HG03521 (cell line): ENCODE measurements at regions not wholly inside any gene's neighbourhood (a gene's known extent, or its start where the extent isn't known, plus 50 kb on each side); places are given as distances from the start of the nearest gene placed in this dataset.
"Not testable (repeated sequence)": the region's sequence is repeated elsewhere in the genome, so short reads cannot be mapped to it uniquely, and the experiment has no call there.

Experiments used
- ATAC-seq: cut with Tn5 transposase; IDR thresholded peaks from one replicate; pipeline ENCODE4 v1.9.1; 2021; ENCODE audit warnings: mild to moderate bottlenecking, moderate library complexity; ENCODE audit not compliant: unreplicated experiment

DNA sequence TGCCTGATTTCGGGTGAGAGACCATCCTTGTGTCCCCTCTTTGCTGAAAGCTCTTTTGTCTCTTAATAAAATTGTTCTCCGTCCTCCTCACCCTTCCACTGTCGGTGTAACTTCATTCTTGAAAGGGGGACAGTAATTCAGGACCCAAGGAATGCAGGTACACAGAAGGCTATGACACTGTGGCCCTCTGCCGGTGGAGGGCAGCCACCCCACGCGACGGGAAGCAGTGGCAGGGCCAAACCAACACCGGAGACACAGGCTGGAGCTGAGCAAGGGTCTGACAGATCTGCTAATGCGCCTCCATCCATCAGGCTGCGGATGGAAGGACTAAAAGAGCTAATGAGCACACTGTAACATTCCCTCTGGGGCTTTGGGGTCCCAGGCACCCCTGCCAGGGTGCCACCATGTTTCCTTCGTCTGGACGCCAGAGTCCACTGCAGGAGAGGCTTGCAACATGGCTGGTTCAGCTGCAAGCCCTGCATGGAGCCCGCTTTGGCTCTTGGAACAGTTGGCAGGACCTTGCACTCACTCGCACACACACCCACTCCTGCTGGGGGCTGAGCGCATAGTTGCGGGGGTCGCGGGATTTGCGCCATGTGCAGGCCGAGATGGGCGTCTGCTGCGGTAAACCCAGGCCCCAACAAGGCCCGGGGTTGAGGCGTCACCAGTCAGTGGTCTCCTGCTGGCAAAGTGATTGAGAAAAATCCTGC lies 544.1 kb upstream of the CDH7 start:
- ATAC-seq = no peak

DNA sequence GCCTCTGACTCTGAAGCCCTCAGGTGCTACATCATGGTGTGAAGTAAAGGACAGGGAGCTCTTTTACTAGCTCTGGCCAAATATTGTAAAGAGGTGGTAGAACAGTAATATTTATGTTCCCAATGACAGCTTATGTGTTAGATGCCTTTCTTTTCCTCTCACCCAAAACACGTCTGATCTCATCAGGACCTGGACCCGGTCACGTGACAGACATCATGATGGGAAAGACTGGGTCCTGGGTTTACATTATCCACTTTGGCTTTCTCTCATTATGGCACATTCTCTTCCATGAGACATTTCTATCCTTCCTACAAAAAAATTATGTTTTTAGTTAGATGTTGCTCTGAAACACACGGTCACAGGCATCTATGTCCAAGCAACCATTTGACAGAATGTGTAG lies 548.7 kb upstream of the CDH7 start:
- no peak for ATAC-seq

DNA sequence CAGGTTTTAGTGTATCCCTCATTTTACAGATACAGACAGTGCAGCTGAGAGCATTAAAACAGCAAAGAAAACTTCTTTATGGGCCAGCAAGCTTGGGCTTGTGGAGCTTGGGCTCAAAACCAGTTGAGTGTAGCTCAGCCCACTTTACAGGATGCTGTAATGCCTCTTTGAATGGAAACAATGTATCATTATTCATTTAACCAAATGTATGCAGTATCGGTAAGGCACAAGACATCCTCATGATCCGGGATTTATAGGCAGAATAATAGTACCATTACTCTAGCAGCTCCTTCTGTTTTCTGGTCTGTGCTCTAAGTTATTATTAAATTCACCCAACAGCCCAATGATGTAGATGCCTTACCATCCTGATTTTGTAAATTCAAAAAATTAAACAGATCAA lies 575.1 kb upstream of the CDH7 start:
- no peak for ATAC-seq

DNA sequence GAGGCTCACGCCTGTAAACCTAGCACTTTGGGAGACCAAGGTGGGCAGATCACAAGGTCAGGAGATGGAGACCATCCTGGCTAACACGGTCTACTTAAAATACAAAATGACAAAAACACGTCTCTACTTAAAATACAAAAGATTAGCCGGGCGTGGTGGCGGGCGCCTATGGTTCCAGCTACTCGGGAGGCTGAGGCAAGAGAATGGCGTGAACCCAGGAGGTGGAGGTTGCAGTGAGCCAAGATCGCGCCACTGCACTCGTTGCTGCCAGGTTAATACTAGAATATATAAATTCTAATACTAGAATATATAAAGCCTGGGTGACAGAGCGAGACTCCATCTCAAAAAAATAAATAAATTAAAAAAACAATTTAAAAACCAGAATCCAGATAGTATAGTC lies 588.7 kb upstream of the CDH7 start:
- ATAC-seq = not testable (repeated sequence)

DNA sequence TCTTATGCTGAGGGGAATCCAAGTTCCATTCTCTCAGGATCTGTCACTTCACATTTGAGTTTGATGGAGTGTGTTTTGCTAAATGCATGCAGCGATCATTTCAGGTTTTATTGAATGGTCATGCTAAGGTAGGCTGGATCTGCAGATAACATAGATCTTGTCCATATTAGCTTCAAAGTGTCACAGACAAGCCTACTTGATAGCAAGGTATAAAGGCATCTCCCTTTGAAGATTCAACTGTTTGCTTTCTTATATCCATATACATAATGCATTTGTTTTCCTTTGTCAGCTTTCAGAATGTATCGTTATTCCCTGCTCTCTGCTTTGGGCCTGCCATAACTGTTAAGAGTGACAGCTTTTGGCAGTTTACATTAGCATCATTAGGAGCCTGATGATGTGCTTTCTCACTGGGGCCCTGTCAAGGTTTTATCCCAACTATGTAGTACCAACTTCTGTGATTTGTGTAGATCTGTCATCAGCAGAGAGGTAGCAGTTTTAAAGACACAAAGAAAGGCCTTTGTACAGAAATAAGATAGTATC lies 604.3 kb upstream of the CDH7 start:
- ATAC-seq = no peak

DNA sequence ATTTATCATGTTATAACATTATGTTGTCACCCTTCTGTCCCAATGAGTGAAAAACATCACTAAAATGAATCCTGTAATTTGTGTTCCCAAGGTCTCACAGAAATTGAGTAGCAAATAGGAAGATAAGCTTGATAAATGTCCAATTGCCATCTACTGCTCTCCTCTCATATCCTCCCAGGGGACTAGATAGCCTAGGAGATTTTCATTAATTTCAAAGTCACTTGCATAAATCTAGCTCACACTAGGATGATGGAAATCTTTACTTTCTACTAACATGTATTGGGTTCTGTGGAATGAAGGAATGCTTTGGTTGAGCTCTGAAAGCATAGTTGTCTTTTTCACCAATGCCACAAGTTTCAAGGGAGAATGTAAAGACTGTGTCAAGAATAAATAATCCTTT lies 605.5 kb upstream of the CDH7 start:
- no peak for ATAC-seq

DNA sequence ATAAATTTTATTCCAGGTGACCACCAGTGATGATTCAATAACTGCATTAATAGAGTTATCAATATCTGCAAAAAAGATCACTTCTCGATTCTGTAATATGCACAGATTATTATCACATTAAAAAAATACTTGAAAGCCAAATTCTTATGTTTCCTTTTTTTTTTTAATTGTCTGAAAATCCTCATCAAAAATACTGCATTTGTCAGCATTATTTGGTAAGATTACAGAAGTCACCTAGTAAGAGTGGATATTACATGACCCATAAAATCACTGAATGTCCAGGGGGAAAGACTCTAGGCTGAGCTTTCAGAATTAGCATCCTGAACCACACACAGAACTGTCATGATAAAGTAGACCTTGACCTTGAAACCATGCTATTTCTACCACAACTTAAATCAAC lies 617.2 kb upstream of the CDH7 start:
- no peak for ATAC-seq

DNA sequence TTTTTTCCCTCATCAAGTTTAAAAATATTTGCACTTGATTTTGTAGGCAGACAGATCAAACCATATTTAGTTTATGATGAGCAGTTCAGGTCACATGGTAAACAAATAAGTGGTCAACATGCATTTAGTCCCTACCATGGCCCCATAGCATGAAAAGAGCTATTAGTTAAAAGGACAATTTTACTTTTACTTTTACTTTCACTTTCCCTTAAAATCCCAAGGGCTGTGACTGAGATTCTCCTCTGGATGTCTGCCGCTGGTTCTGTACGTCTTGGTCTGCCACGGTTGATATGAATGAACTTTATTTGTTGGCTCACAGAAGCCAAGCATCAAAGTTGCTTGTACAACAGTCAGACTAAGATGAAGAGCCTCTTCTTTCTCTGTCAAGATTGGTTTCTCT lies 626.2 kb upstream of the CDH7 start:
- no peak for ATAC-seq

DNA sequence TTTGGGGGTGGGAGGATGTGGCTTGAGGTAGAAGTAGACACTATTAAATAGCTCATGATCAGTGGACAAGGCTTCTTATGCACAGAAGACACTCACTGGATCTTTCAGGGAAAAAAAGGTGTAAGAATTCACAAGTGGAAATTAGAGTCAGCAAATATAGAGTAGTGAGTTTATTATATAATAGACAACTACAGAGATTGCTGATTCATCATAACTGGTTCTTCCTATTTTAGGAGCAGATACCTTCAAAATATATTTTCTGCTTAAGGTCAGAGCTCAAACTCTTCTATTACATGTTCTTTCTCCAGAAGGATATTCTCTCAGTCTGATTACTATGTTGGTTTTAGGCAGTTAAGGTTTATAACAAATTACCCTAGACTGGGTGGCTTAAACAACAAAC lies 646.9 kb upstream of the CDH7 start:
- ATAC-seq = no peak

DNA sequence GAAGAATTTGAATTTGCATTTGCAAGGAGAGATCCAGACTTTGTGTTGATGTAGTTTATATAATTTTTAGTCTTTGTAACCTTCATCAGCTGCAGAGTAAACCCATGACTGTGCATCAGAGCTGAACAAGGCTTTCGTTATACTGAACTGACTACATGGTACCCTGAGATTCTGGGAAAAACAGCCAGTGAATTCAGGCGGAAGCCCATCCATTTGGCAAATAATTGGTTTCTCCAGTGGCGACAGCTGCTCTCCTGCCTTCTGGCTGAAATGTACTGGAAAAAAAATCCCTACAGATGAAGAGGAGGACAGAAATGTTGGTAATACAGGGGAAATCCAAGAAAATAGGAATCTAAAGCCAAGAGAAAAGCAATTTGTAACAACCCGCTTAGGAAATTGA lies 657.5 kb upstream of the CDH7 start:
- no peak for ATAC-seq

DNA sequence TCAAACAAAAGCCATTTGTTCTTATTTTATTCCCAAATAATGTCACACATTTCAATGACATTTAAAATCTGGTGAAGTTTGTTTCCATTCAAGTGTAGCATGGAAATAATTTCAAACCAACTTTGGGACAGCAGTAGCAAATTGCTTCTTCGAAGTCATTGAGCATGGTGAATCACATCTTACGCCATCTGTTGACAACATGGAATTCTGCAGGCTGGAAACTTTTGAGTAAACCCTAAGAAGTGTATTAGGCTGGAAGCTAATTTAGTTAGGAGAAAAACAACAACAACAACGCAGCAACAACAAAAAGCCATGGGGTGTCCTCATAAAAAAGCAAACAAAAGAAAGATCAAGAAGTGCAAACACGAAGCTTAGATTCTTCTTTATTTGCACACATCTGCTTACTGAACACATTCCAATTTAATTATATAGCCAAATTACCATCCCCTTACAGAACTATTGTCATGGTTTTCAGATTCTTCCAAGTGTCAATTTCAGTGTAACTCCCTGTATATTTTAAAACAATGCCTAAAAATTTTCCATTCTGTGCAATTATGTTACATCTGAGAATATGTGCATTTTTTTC lies 659.0 kb upstream of the CDH7 start:
- ATAC-seq = no peak

DNA sequence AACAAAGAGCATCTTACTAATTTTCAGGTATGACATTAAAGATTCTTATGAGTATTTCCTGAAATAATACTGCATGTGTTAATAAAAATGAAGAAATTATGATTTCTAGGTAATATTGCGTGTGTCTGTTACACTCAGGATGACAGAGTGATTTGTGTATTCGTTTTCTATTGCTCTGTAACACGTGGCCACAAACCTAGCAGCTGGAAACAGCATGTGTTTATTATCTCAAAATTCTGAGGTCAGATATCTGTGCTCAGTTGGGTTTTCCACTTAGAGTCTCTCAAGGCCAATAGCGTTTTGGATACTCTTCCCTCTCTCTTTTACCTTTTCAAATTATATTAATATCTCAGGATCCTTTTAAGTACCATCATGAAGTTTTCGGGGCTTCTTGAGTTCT lies 667.9 kb upstream of the CDH7 start:
- no peak for ATAC-seq

DNA sequence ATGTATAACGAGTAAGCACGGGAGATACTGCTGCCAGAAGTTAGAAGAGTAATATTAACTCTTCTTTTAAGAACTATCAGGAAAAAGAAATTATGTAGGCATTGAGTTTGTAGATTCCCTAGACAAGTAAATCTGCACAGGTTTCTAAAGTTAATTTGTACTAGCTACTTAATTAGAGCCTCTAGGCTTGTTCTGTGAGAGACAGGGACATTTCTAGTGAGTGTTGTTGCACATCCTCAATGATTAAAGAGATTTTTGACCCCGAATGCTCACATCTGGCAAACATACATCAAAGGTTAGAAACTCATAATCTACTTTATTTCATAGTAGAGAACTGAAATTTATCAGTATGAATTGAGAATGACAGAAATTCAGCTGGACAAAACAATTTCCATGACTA lies 669.0 kb upstream of the CDH7 start:
- no peak for ATAC-seq

DNA sequence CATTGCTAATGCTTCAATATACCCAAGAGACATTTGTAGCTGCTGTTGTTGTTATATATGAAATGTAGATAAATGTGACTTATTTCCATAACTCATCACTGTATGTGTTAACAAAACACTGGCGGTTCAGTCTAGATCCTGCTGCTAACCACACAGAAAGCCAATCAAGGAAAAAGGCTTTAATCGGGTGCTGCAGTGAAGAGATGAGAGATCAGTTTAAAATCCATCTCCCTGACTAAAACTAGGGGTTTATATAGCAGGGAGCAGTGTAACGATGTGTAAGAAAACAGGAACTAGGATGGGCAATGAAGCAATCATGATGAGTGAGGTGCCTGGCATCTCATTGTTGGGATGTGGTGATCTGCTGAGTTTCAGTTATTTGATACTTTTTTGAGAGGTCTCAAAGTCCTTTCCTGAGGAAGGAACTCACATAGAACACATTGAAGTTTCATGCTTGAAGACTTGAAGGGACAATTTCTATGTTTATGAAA lies 677.7 kb upstream of the CDH7 start:
- ATAC-seq = no peak

DNA sequence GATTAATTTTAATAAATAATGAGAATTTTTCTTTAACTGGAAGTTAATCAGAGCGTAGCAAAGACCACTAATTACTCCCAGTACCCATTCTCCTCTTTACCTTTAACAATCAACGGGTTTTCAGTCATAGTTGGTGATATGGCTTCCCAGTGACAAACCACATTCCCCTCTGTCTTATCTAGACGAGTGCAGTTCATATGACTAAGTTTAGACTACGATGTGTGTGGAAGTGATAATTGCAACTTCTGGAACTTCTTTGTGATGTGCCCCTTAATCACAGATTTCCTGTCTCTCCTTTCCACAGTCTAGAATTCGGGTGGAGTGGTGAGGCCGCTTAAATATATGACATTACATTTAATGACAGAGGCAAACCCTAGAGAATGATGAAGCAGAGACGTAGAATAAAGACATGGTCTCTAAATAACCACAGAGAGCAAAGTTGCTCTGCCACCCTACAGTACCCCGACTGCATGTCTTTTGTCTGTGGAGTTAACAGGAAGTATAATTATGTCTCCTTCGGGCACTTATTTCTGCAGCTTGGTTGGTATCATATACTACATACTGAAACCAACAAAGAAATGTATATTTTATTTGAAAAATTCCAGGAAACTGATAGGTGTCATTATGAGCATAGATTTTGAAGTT lies 693.3 kb upstream of the CDH7 start:
- ATAC-seq = no peak

DNA sequence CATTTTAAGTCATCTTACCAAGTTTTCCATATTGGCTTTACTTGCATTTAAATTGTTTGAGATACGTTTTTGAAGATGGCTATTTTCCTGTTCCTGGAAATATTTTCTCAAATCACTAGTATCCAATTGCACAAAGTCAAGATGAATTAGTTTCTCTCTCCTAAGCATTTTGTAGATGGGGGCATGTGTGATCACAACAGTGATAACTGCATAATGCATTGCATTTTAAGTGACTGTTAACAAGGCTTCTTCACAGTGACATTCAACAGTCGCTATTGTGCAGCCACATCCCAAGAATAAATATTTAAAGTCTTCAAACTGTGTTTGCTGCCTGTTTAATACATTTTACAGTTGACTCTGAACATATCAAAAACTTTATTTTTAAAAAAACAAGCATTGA lies 694.2 kb upstream of the CDH7 start:
- ATAC-seq = no peak

DNA sequence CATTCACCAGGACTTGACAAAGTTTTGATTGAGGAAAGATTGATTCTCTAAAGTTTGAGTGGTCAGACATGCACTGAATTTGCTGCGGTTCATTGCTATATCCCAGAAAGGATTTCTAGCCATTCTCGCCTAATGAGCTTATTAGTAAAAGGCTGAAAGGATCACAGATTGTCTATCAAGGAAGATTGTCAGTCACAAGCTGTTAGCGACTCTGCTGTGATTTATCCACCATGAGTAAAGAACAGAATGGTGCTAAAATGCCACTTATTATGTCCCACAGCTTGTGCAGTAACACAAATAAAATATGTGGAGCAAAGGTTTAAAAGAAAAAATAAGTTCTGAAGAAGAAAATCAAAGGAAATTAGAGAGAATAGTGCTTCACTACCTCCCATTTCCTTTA lies 701.2 kb upstream of the CDH7 start:
- no peak for ATAC-seq

DNA sequence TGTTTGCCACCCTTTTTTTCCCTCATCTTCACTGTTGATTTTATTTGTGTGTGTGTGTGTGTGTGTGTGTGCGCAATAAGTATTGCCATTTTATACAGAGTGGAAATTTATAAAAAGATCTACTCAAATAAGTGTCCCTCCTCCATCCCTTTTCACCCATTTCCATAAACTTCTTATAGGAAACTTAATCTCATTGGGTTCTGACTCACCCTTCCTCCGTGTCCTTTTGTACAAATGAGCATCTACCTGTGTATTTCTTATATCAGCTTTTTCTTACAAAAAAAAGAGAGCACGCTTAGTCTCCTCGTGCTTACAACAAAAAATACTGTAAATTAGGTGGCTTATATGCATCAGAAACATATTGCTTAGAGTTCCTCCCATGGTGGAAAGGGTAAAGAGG lies 711.2 kb upstream of the CDH7 start:
- no peak for ATAC-seq

DNA sequence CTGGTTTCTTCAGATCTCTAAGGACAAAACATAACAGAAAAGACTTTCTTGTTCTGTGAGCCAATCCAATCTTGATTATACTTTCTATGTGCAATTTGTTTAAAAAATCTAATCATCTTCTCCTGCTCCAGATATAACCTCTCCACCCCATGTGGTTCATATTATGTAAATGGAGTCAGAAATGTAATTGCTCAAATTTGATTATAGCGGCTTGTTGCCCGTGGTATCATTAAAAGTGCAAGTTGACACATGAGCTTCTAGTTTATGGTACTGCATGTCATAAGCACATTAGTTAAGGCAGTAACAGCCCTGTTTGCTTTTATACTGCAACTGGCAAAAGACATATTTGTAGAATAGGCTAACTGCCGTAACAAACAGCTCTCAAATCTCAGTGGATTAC lies 715.1 kb upstream of the CDH7 start:
- no peak for ATAC-seq

DNA sequence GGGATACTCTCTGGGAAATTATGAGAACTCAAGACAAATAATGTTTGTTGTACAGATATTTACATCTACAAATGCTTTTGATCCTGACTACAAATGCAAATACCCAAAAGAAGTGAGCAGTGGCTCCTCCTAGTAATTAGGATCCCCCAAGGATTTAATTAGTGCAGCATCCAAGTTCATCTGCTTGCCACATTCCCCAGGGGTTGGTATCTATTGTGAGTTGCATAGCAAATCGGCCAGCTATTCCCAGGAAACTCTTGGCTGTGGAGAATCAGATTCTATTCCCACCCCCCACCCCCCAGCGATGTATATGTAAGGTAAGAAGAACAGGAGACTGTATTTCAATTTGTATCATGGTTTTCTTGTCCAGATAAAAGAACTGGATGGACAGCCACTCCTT lies 725.1 kb upstream of the CDH7 start:
- ATAC-seq = no peak

DNA sequence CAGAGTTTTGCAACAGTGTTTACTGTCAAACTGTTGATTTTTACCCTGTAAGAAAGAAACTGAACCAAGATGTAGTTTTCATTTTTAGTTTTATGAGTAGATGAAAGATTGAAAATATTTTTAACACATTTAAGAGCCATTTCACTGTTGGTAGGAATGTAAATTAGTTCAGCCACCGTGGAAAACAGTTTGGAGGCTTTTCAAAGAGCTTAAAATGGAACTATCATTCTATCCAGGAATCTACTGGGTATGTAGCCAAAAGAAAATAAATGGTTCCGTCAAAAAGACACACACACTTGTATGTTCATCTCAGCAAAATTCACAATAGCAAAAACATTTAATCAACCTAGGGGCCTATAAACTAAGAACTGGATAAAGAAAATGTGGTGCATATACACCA lies 729.8 kb upstream of the CDH7 start:
- ATAC-seq = no peak

DNA sequence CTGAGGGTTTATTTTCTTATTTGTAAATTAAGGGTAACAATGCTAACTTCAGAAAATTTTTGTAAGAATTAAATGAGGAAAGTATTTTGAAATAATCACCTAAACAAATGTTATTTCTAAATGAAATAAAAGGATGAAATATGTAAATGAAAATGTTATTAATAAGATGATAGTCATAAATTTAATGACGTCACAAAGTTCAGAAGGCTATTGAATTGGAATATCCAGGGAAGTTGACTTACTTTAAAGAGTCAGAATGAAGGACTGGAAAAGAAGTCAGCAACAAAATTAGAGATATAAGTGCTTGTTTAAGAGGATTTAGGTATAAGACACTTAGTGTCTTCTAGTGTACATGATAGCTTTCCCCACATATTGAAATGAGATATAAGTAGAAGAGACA lies 732.6 kb upstream of the CDH7 start:
- ATAC-seq = no peak
